Stimulated activated CD4-positive, alpha-beta T cell treated with anti-CD3 and anti-CD28 coated beads, Interleukin-2, amount 100 ng/mL, for 24 hours (primary cell): ENCODE measurements at regions not wholly inside any gene's neighbourhood (a gene's known extent, or its start where the extent isn't known, plus 50 kb on each side); places are given as distances from the start of the nearest gene placed in this dataset.
"Not testable (repeated sequence)": the region's sequence is repeated elsewhere in the genome, so short reads cannot be mapped to it uniquely, and the experiment has no call there.

ENCODE experiments used
- DNase-seq, 2 donors: peaks; one replicate each; pipeline ENCODE4 v3.0.0-alpha.2; 2020

DNA sequence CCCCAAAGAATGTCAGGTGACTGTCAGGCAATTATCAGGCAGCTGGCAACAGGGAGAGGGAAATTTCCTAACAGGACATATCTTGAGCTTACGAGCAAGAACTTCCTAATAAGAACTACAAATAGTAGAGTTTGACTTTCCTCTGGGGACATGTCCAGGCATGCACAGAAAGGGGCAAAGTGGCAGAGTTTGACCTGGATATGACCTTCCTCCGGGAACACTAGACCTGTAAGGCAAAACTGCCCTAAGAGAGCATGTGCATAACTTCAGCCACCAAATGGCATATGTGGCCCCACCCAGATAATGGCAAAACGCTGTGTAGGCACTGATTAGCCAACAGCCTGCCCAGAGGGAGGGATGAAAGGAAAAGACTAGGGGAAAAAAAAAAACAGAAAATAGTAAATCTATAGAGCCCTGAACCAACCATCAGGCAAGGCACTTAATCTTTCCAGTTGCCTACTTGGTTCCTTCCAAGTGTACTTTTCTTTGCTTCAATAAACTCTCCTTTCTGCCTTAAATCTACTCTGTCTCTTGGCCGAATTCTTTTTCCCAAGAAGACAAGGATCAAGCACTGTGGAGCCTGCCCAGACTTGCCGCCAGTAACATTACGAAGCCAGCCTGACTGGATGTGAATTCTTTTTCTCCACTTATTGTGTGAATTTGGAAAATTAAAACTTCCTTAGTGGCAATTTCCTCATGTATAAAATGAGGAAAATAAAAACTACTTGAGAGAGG is 164.1 kb downstream of the SPTSSA start:
- DNase-seq, result no peak

GRCh38 chr14:34283590-34283989 is 178.4 kb downstream of the SPTSSA start:
- no peak for DNase-seq

GRCh38 chr14:34277191-34277590 is 184.8 kb downstream of the SPTSSA start:
- no peak for DNase-seq

DNA sequence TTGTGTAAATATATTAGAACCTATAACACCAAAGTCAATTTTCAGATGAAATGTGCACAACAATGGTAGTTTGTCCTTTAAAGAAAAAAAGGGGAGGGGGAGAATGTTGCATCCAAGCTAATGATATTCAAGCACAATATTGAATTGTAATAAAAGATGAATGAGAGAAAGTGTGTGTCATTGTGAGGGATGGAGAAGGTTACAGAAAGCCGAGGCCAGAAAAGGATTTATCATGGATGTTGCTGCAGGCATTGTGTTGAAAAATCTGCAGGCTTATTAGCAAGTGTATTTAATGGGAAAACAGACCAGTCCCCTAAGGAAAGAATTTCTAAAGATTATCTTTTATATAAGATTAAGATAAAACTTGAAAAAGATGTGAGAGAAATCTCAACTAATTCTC is 186.5 kb downstream of the SPTSSA start:
- DNase-seq, result no peak

DNA sequence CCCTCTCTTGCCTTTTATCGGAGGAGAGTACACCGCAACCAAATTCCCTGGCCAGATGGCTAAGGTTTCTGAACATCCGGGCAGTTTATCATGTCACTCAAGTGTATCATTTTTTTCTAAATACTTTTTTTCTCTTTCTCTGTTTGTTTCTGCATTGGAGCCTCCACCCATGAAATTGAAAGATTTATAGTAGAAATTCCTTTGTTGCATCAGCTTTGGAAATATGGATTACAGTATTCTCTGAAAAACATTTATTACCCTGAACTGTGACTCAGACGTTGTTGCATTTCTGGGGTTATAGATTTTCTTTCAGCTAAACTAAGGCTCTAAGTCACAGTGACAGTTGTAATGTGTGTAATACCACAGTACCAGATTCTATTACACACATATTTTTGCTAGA is 187.0 kb downstream of the SPTSSA start:
- DNase-seq, result no peak

DNA sequence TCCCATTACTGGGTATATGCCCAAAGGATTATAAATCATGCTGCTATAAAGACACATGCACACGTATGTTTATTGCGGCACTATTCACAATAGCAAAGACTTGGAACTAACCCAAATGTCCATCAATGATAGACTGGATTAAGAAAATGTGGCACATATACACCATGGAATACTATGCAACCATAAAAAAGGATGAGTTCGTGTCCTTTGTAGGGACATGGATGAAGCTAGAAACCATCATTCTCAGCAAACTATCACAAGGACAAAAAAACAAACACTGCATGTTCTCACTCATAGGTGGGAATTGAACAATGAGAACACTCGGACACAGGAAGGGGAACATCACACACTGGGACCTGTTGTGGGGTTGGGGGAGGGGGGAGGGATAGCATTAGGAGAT is 188.3 kb downstream of the SPTSSA start:
- DNase-seq, result not testable (repeated sequence)

- DNase-seq, result no peak
These were observed 191.7 kb downstream of the SPTSSA start for GRCh38 chr14:34270361-34270760.

DNA sequence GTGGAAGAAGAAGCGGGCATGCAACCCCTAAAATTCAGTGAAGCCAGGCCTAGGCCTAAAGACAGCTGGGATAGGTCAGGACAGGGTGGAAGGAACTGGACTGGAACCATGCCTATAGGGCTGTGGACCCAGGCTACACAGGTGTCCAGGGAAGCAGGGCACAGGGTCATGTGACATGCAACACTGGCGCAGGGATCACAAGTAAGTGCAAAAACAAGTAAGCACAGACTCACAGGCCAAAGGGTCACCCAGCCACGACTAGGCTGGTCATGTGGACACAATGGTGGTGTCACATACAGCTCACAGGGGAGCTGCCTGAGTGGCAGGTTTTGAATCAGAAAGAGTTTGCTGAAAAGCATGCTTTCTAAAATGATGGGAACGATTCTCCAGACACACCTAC is 195.7 kb downstream of the SPTSSA start:
- DNase-seq, result no peak

DNA sequence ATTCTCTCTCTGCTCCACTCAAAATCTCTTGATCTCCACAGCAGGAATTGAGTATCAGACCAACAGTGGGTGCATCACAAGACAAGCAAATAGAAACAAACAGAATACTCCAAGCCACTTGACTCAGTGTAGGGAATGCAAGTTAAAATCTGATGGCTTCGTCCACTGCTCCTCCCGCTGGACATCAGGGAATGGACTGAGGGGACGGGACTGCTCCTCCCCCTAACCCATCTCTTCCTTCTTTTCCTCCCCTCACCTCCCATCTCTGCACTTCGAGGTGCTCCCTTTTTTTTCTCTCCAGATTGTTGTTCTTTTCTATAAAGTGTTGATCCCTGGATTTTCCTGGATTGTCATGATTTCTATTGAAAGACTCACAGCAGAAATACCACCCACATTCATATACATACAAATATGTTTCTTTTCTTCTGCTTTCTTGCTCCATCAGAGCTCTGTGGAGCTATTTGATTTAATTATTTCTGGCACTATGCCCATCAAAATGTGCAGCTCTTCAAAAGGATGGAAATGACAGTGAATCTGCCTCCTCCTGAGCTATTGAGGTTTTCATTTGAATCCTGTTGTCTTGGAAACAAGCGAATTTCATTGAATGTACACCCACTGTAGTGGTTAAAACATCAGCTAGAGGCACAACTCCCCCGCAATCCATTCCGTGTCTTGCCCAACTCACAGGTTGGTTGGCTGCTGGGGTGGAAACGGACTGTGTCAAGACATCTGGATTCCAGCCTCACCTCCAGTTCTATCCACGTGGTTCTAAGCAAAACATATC is 199.7 kb downstream of the SPTSSA start:
- no peak for DNase-seq

- no peak for DNase-seq
These were observed 202.0 kb downstream of the SPTSSA start for GRCh38 chr14:34259996-34260395.

DNA sequence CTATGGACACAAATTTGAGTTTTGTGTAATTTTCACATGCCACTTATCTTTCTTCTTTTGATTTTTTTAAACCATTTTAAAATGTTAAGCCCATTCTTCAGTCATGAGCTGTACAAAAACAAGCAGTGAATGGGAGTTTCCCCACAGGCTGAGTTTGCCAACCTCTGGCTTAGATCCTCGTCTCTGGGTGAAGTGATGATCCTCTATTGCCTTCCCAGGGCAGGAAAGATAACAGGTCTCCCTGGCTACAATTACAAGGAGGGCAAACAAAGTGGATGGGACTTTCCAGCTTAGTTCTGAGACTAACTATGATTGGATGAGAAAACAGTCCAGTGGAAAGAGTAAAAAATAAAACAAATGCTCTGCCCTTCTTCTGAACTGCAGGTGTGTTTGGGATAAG is 203.7 kb downstream of the SPTSSA start:
- no peak for DNase-seq

- DNase-seq, result no peak
These were observed 204.5 kb downstream of the SPTSSA start for GRCh38 chr14:34257505-34257904.

DNA sequence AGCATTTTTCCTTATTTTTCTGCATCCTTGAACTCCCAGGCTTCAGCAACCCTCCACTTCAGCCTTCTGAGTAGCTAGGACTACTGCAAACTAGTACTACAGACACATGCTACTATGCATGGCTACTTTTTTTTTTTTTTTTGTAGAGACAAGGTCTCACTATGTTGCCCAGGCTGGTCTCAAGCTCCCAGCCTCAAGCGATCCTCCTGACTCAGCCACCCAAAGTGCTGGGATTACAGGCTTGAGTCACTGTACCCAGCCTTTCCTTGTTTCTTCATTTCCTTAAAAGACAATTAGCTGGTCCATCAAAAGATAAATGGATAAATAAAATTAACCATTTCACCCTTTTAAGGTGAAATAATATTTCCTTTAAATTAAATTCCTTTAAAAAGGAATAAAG is 205.8 kb downstream of the SPTSSA start:
- DNase-seq, result no peak

GRCh38 chr14:34254571-34254970 is 207.5 kb downstream of the SPTSSA start:
- no peak for DNase-seq

DNA sequence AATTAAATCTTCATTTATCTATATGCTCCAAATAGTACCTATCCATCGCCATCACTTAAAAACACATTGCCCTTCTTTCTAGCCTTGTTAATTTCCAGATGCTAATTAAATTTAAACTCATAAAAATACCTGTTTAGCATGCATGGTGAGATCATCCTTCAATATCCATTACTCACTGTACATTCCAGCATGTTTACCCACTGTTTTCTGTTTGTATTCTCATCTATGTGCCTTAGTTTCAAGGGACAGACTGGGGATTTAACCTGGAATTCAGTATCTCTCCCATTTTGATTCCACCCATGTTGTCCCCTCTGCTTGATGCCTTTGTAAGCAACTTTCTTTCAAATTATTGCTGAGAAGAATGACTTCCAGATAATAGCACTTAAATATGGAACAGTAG is 208.0 kb downstream of the SPTSSA start:
- no peak for DNase-seq

DNA sequence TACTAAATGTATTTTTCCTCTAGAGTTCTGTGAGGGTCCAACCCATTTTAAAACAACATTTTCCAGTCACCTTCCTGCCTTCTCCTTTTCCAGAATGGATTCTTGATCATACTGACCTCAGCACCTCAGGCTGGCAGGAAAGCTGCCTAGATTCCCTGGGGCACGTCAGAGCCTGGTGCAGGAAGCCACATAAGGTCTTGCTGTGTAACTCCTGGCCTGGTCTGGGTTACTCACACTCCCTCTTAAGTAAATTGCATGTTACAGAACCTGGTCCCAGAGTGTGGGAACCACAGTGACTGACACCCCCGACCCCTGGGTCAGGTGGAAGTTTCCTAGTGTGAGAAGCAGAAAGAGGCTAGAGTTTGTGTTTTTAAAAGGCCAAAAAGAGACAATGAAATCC is 209.8 kb downstream of the SPTSSA start:
- DNase-seq, result no peak

- DNase-seq, result no peak
These were observed 210.4 kb downstream of the SPTSSA start for GRCh38 chr14:34251662-34252061.

- no peak for DNase-seq
These were observed 211.1 kb downstream of the SPTSSA start for GRCh38 chr14:34250959-34251358.

GRCh38 chr14:34247605-34248004 is 214.4 kb downstream of the SPTSSA start:
- no peak for DNase-seq

- no peak for DNase-seq
These were observed 215.8 kb downstream of the SPTSSA start for GRCh38 chr14:34246206-34246605.

- DNase-seq, result no peak
These were observed 218.6 kb downstream of the SPTSSA start for GRCh38 chr14:34243401-34243800.

DNA sequence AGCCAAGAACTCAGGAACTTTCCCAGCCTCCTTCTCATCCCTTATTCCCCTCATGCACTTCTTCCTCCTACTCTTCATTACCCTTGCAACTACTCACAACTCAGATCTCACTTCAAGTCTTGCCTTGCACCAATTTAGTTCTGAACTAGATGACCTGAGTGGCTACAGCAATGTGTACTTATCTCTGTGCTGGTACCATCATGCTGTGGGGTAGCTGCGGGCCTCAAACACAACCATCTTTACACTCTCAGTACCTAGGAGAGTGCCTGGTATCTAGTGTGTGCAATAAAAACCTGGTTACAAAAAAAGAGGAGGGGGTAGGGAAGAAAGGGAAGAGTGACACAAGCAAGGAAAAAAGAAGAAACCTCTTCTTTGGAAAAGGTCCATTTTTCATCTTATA is 219.0 kb downstream of the SPTSSA start:
- DNase-seq, result no peak

DNA sequence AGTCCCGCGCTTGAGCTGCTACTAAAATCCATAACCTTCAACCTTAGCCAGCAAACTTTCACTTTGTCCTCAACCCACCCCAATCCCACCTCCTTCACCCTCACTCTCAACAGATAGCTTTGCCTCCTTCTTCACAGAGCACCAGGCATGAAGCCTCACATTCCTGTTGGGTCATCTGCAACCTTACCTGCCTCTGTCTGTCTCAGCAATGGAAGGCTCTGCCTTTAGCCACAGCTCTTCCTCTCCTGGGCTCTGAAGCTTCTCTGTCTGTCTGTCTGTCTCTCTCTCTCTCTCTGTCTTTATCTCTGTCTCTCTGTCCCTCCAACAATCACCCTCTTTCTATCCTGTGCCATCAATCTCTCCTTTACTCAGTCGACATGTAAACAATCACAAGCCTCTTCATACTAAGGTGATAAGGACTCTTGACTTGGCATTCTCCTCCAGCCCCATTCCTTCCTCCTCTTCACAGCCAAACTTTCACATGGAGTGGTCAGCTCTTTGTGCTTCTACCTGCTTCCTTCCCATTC is 220.8 kb downstream of the SPTSSA start:
- no peak for DNase-seq

DNA sequence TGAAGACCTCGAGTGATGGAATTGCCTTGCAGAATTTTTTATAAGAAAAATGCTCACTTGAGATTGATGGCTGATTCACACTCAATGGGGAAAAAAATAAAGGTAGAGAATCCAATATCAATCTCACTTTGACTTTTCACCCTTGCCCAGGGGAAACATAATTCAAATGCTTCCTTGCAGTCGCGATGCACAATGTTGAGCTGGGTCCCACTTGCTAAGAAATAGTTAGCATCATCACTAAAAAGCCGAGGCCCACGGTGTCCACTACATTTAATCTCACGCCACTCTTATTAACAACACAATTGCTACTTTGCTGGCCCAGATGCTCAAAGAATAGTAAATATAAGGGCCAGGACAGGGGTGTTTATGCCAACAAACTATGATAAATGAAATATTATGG is 223.4 kb downstream of the SPTSSA start:
- no peak for DNase-seq
